ENCODE measurements at regions not wholly inside any gene's neighbourhood (a gene's known extent, or its start where the extent isn't known, plus 50 kb on each side); places are given as distances from the start of the nearest gene placed in this dataset.

- TF ChIP-seq POLR2AphosphoS5 (IDR thresholded peaks at IDR 0.05) (no peak), CTCF (IDR thresholded peaks at IDR 0.05) (no peak), POLR2A (IDR thresholded peaks at IDR 0.05) (no peak)
Measured at GRCh38 chr18:38520786-38521185, 955.2 kb upstream of the CELF4 start.
